HG03460 (cell line): ENCODE measurements at regions not wholly inside any gene's neighbourhood (a gene's known extent, or its start where the extent isn't known, plus 50 kb on each side); places are given as distances from the start of the nearest gene placed in this dataset.

Experiments
- ATAC-seq: cut with Tn5 transposase; IDR thresholded peaks from one replicate; pipeline ENCODE4 v1.9.1; 2021; ENCODE audit not compliant: unreplicated experiment

- no peak for ATAC-seq
These were observed 235.2 kb upstream of the AKR1E2 start for GRCh38 chr10:4590807-4591206.

GRCh38 chr10:4588824-4589223 lies 237.2 kb upstream of the AKR1E2 start:
- ATAC-seq, result no peak

GRCh38 chr10:4587466-4587865 lies 238.5 kb upstream of the AKR1E2 start:
- no peak for ATAC-seq

- no peak for ATAC-seq
These were observed 239.2 kb upstream of the AKR1E2 start for GRCh38 chr10:4586776-4587175.

GRCh38 chr10:4581929-4582328 lies 244.1 kb upstream of the AKR1E2 start:
- ATAC-seq, result no peak

- ATAC-seq, result no peak
These were observed 246.2 kb upstream of the AKR1E2 start for GRCh38 chr10:4579844-4580243.

- ATAC-seq, result no peak
These were observed 249.8 kb upstream of the AKR1E2 start for GRCh38 chr10:4576206-4576605.

- ATAC-seq, result no peak
These were observed 256.9 kb upstream of the AKR1E2 start for GRCh38 chr10:4569151-4569550.

- ATAC-seq, result no peak
These were observed 257.3 kb upstream of the AKR1E2 start for GRCh38 chr10:4568731-4569130.

GRCh38 chr10:4568086-4568485 lies 257.9 kb upstream of the AKR1E2 start:
- ATAC-seq, result no peak

- ATAC-seq, result no peak
These were observed 258.4 kb upstream of the AKR1E2 start for GRCh38 chr10:4567637-4568036.

GRCh38 chr10:4566011-4566410 lies 260.0 kb upstream of the AKR1E2 start:
- no peak for ATAC-seq

- ATAC-seq, result no peak
These were observed 264.7 kb upstream of the AKR1E2 start for GRCh38 chr10:4561296-4561695.

GRCh38 chr10:4557469-4557868 lies 268.5 kb upstream of the AKR1E2 start:
- no peak for ATAC-seq

GRCh38 chr10:4556527-4556926 lies 269.5 kb upstream of the AKR1E2 start:
- no peak for ATAC-seq

GRCh38 chr10:4555920-4556319 lies 270.1 kb upstream of the AKR1E2 start:
- no peak for ATAC-seq

- ATAC-seq, result no peak
These were observed 276.8 kb upstream of the AKR1E2 start for GRCh38 chr10:4549139-4549653.

- ATAC-seq, result no peak
These were observed 279.1 kb upstream of the AKR1E2 start for GRCh38 chr10:4546931-4547330.

- ATAC-seq, result no peak
These were observed 279.5 kb upstream of the AKR1E2 start for GRCh38 chr10:4546500-4546899.

GRCh38 chr10:4545062-4545461 lies 280.9 kb upstream of the AKR1E2 start:
- ATAC-seq, result no peak

GRCh38 chr10:4543938-4544533 lies 282.0 kb upstream of the AKR1E2 start:
- no peak for ATAC-seq

- no peak for ATAC-seq
These were observed 284.7 kb upstream of the AKR1E2 start for GRCh38 chr10:4541292-4541691.

GRCh38 chr10:4538016-4538415 lies 288.0 kb upstream of the AKR1E2 start:
- no peak for ATAC-seq
